ENCODE measurements at regions not wholly inside any gene's neighbourhood (a gene's known extent, or its start where the extent isn't known, plus 50 kb on each side); places are given as distances from the start of the nearest gene placed in this dataset.

DNA sequence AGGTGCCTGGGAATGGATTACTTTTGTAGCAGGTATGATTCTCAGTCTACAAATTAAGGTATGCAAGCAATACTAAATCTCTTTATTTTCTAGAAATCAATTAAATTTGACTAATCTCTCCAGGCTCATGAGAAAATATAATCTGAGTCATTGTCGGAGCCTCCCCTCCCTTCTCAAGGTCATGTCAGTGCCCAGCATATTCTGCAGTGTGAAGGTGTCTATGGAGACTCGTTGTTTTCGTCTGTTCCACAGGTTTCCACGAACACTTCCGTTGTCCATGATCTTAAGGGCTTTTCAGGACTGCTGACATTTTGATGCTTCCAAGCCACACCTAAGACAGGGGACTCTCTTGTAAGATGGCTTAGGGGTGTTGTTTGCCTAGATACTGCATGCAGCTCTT, 56.6 kb upstream of the SCOC start:
- H3K27ac Mint-ChIP-seq = no peak overlapping the region
- H3K9me3 Mint-ChIP-seq = peaks cover 4% of the 10 kb centered on the region
- no peaks in the 10 kb centered on the region for H3K4me1 Mint-ChIP-seq
- no peak for DNase-seq
- H3K4me3 Mint-ChIP-seq = no peak overlapping the region
- H3K36me3 Mint-ChIP-seq (ENCODE audit: low read depth) = peaks cover 1% of the 10 kb centered on the region
- peaks cover 6% of the 10 kb centered on the region for H3K27me3 Mint-ChIP-seq
- ChIA-PET POLR2A (interaction anchor here (0.6 kb wide), 1 partner anchor 147 kb away, joined by 4 read pairs; no protein-coding TSS in a partner anchor), CTCF (no interaction called here)

- peaks cover 8% of the 10 kb centered on the region for H3K27me3 Mint-ChIP-seq
- H3K4me1 Mint-ChIP-seq = no peaks in the 10 kb centered on the region
- H3K27ac Mint-ChIP-seq = no peak overlapping the region
- H3K4me3 Mint-ChIP-seq = no peak overlapping the region
- CTCF ChIA-PET = no interaction called here
- DNase-seq = no peak
- POLR2A ChIA-PET = no interaction called here
- H3K9me3 Mint-ChIP-seq = no peaks in the 10 kb centered on the region
- no peaks in the 10 kb centered on the region for H3K36me3 Mint-ChIP-seq (ENCODE audit: low read depth)
Observed at GRCh38 chr4:140315970-140316369, 57.5 kb upstream of the SCOC start.

GRCh38 chr4:140315438-140315837, 58.0 kb upstream of the SCOC start:
- POLR2A ChIA-PET = no interaction called here
- peaks cover 7% of the 10 kb centered on the region for H3K27me3 Mint-ChIP-seq
- CTCF ChIA-PET = no interaction called here

GRCh38 chr4:140315019-140315418, 58.4 kb upstream of the SCOC start:
- Mint-ChIP-seq H3K9me3 (no peaks in the 10 kb centered on the region), H3K27me3 (peaks cover 7% of the 10 kb centered on the region), H3K27ac (no peak overlapping the region), H3K36me3 (ENCODE audit: low read depth) (no peaks in the 10 kb centered on the region), H3K4me3 (no peak overlapping the region), H3K4me1 (no peaks in the 10 kb centered on the region)
- DNase-seq = no peak
- CTCF ChIA-PET = no interaction called here
- POLR2A ChIA-PET = no interaction called here

More at GRCh38 chr4:140315438-140315837, 58.0 kb upstream of the SCOC start:
- Mint-ChIP-seq H3K4me3 (no peak overlapping the region), H3K4me1 (no peaks in the 10 kb centered on the region), H3K36me3 (ENCODE audit: low read depth) (no peaks in the 10 kb centered on the region), H3K27ac (no peak overlapping the region), H3K9me3 (no peaks in the 10 kb centered on the region)
- no peak for DNase-seq

DNA sequence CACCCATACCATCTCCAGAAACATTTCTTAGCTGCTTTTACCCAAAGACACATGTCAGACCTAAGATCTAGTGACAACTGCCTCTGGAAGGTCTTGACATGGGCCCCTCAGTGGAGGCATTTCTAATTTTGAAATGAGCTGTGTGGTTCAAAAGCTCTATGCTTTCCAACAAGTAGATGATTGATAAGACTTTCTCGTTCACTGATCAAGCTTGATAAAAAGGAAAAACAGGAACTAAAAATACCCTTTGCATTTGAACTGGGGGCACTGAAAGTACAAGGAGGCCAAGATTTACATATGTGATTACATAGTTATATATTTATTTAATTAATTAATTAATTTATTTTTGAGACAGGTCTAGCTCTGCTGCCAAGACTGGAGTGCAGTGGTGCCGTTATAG, 61.3 kb upstream of the SCOC start:
- CTCF ChIA-PET = interaction anchor here (1.6 kb wide), 1 partner anchor 12 kb away, joined by 3 read pairs; no protein-coding TSS in a partner anchor
- Mint-ChIP-seq H3K27ac (no peak overlapping the region), H3K4me3 (no peak overlapping the region), H3K27me3 (peaks cover 10% of the 10 kb centered on the region), H3K9me3 (no peaks in the 10 kb centered on the region), H3K36me3 (ENCODE audit: low read depth) (no peaks in the 10 kb centered on the region), H3K4me1 (no peaks in the 10 kb centered on the region)
- POLR2A ChIA-PET = no interaction called here
- DNase-seq = no peak

DNA sequence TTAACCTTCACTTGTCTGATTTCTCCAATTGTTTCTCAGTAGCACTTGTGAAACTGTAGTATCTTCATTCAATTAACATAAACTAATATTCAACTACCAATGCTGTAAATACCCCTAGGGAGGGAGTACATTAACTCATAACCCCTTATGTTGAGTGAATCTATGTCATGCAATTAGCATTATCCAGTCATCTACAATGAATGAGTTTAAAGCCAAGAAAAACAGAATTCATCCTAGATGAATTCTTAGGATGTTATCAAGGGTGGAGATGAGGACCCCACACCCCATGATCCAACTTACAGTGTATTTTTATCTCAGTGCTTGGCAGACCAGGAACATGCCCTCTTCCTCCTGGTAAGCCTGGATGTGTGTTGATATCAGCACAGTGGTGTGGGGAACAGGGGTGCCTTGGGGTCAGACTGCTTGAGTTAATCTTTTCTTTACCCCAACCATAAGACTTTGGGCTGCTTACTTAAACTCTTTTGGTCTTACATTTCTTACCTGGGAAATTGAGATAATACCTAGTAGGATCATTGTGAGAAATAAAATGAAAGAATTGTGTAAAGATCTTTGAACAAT, 62.1 kb upstream of the SCOC start:
- Mint-ChIP-seq H3K4me3 (no peak overlapping the region), H3K4me1 (no peaks in the 10 kb centered on the region), H3K36me3 (ENCODE audit: low read depth) (no peaks in the 10 kb centered on the region), H3K27me3 (peaks cover 10% of the 10 kb centered on the region), H3K9me3 (no peaks in the 10 kb centered on the region), H3K27ac (no peak overlapping the region)
- no peak for DNase-seq
- ChIA-PET POLR2A (no interaction called here), CTCF (no interaction called here)

DNA sequence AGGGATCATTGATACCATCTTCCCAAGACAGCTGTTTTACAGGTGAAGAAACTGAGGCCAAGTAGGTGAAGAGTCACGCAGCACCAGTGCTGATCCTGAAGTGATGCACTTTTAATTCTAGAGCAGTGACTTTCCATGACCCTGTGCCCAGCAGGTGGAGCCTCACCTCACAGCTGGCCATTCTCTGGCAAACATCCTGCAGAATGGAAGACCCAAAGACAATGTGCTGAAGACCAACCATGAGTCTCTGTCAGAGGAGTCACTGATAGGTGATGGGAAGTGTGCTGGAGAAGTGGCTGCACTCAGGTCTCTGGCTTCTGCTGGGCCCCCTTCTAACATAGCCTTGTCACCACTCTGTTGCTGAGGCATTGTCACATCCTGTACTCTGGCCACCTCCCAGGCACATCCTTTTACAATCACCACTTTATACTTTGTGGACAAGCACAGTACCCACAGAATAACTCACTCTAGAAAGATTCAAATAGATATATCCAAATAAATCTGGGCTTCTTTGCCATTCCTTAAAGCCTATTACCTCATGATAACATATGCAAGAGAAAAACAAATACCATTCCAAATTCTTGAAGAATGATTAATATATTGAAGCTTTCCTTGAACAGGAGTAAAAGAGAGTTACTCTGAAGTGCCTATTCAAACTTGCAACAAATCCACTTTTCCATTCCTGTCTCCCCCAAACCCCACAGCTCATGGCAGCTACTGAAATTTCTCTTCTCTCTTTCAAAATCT, 64.1 kb upstream of the SCOC start:
- DNase-seq = no peak

DNA sequence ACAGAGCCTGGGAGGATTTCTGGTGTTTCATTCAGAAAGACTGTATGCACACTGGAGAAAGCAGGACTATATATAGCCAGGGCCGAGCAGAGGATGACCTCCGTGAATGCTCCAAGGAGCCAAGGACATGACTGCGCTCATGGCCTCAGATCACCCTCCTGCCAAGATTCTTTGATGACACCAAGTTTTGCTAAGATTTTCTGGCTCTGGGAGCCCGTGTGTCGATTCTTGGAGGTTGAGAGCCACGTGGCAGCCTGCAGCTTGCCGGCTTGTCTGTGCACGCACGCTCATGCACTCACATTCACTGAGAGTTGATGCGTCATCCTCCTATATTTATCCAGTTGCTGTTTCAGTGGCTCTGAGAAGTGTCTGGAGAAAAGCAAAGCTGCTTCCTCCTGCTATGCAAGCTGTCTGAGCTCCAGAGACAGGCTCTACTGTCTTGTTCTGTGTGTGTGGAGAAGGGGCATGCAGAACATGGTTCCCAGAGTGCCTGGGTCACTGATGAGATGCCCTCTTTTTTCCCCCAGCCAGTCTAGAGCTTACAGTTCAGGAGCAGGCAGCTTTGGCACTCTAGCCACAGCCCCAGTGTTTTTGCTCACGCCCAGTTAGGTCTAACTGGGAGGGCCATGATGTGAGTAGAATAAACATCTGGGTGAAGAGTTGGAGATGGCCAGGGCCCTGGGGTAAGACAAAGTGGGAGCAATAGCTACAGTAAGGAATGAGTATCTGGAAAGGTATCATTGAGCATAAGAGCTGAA, 64.9 kb upstream of the SCOC start:
- CTCF ChIA-PET = no interaction called here

More for the DNA sequence above, 64.1 kb upstream of the SCOC start:
- CTCF ChIA-PET = no interaction called here
- no peak overlapping the region for H3K4me3 Mint-ChIP-seq
- peaks cover 15% of the 10 kb centered on the region for H3K27me3 Mint-ChIP-seq
- H3K36me3 Mint-ChIP-seq (ENCODE audit: low read depth) = no peaks in the 10 kb centered on the region
- no peak overlapping the region for H3K27ac Mint-ChIP-seq
- POLR2A ChIA-PET = no interaction called here
- no peaks in the 10 kb centered on the region for H3K4me1 Mint-ChIP-seq
- no peaks in the 10 kb centered on the region for H3K9me3 Mint-ChIP-seq

DNA sequence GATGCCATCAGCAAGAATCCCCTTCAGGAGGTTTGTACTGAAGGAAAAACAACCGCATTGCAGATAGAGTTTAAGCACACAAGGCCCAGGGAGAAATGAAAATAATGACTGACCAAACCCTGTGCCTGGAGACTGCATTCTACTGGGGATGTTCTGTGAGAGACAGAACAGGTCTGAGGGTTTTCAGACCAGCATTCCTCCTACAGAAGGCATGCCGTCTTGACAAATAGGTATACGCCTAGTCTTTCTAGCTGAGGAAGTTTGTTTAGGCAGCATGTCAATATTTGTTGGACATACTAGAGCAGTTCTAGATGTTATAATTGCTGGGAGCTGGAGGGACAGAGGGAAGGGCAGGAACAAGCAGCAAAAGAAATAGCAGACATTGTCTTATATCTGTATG, 68.4 kb upstream of the SCOC start:
- no peak overlapping the region for H3K4me3 Mint-ChIP-seq
- H3K36me3 Mint-ChIP-seq (ENCODE audit: low read depth) = no peaks in the 10 kb centered on the region
- peaks cover 10% of the 10 kb centered on the region for H3K27me3 Mint-ChIP-seq
- CTCF ChIA-PET = no interaction called here
- H3K27ac Mint-ChIP-seq = no peak overlapping the region
- POLR2A ChIA-PET = interaction anchor here (0.6 kb wide), 1 partner anchor 240 kb away, joined by 3 read pairs; no protein-coding TSS in a partner anchor
- DNase-seq = no peak
- H3K9me3 Mint-ChIP-seq = no peaks in the 10 kb centered on the region
- H3K4me1 Mint-ChIP-seq = no peaks in the 10 kb centered on the region

More for the DNA sequence above, 64.9 kb upstream of the SCOC start:
- H3K4me3 Mint-ChIP-seq = no peak overlapping the region
- no peaks in the 10 kb centered on the region for H3K4me1 Mint-ChIP-seq
- H3K36me3 Mint-ChIP-seq (ENCODE audit: low read depth) = no peaks in the 10 kb centered on the region
- DNase-seq = no peak
- peaks cover 17% of the 10 kb centered on the region for H3K27me3 Mint-ChIP-seq
- H3K27ac Mint-ChIP-seq = no peak overlapping the region
- H3K9me3 Mint-ChIP-seq = no peaks in the 10 kb centered on the region
- POLR2A ChIA-PET = no interaction called here

DNA sequence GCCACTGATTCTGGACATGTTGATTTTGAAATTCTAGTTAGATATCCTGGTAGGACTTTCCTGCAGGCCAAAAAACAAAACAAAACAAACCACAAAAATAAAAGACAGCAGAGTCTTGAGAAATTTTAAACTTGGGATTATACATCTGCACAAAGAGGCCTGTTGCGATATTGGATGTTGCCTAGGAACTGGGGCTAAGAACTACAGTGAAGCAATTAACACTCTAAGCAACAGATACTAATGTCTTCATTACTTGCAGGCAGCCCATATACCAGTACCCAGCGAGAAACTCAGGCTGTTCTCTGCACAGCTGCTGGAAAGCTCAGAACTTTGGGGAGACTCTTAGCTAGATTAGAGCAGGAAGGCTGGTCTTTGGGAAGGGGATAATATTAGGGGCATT, 69.1 kb upstream of the SCOC start:
- Mint-ChIP-seq H3K9me3 (no peaks in the 10 kb centered on the region), H3K4me1 (no peaks in the 10 kb centered on the region), H3K27ac (no peak overlapping the region), H3K4me3 (no peak overlapping the region), H3K36me3 (ENCODE audit: low read depth) (no peaks in the 10 kb centered on the region), H3K27me3 (peaks cover 7% of the 10 kb centered on the region)
- ChIA-PET POLR2A (no interaction called here), CTCF (no interaction called here)
- no peak for DNase-seq

DNA sequence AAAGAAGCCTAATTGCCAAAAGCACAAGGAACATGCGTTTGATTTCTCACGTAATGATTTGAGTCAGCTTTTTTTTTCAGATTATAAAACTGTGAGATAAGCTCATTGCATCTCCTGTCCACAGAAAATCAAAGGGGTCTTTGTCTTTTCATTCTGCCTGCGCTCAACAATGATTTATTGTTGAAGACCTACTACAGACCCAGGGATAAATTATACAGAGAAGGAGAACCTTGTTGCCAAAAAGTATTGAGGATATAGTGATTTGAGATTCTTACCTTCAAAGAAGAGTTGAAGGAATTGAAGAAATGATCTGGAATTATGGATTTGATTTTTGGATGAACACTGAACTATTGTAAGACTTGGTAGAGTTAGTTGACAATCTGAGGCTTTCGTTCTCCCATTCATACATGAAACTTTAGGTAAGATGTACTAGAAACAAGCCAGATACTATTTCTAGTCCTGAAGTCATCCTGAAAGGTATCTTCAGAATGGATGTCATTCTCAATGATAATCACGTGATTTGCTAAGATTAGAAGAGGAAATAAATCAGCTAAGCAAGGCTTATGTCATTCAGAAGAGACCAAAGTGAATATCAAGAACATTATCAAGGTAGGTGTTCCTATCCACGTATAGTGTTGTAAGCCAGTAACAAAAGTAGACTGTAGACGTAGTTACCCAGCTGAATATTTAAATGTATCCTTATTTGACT, 71.1 kb upstream of the SCOC start:
- POLR2A ChIA-PET = no interaction called here
- CTCF ChIA-PET = no interaction called here
- H3K27me3 Mint-ChIP-seq = peaks cover 7% of the 10 kb centered on the region
- no peaks in the 10 kb centered on the region for H3K36me3 Mint-ChIP-seq (ENCODE audit: low read depth)
- no peaks in the 10 kb centered on the region for H3K4me1 Mint-ChIP-seq
- no peak for DNase-seq
- H3K9me3 Mint-ChIP-seq = no peaks in the 10 kb centered on the region
- H3K4me3 Mint-ChIP-seq = no peak overlapping the region
- no peak overlapping the region for H3K27ac Mint-ChIP-seq

DNA sequence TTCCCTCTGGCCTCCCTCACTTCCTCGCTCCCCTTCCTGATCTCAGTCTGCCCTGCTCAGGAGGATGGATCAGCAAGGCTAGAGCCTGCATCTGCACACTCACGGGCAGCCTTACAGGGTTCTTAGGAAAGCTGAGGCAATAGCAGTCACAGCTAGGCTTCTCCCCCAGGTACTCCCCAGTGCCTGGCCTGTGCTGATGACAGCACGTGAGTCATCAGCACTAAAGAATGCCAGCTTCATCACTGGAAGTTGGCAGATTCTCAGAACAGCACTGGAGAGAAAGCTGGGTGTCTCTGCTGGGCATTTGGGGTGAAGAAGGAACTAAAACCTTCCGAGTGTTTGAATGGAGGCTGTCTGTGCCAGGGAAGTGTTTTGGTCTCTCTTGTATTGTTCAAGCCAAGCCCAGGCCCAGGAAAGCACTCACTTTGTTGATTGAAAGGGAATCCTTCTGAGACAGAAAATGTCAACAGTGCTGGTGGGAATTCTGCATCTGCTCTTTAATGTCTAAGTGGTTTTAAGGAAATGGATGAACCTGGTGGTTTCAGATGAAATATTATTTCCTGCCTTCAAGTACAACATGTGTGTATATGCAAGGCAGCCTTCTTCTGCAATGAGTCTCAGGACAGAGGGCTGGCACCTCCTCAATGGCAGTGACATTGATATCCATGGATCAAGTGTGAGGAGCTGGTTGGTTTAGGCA, 73.0 kb upstream of the SCOC start:
- Mint-ChIP-seq H3K36me3 (ENCODE audit: low read depth) (no peaks in the 10 kb centered on the region), H3K27me3 (peaks cover 5% of the 10 kb centered on the region), H3K27ac (no peak overlapping the region), H3K4me1 (no peaks in the 10 kb centered on the region), H3K4me3 (no peak overlapping the region), H3K9me3 (no peaks in the 10 kb centered on the region)
- DNase-seq = no peak
- ChIA-PET CTCF (interaction anchor here (0.6 to 1.5 kb wide), 2 partner anchors 12 to 352 kb away, joined by 3 read pairs; no protein-coding TSS in a partner anchor), POLR2A (no interaction called here)

Data from activated CD4-positive, alpha-beta T cell treated with anti-CD3 and anti-CD28 coated beads, Interleukin-2, amount 10 ng/mL, durations not matched to agents 7 days and 5 days (primary cell).